ENCODE measurements at regions not wholly inside any gene's neighbourhood (a gene's known extent, or its start where the extent isn't known, plus 50 kb on each side); places are given as distances from the start of the nearest gene placed in this dataset.
A peak's percentile ranks its signal among the peaks of the same experiment; 100 is the strongest.

DNA sequence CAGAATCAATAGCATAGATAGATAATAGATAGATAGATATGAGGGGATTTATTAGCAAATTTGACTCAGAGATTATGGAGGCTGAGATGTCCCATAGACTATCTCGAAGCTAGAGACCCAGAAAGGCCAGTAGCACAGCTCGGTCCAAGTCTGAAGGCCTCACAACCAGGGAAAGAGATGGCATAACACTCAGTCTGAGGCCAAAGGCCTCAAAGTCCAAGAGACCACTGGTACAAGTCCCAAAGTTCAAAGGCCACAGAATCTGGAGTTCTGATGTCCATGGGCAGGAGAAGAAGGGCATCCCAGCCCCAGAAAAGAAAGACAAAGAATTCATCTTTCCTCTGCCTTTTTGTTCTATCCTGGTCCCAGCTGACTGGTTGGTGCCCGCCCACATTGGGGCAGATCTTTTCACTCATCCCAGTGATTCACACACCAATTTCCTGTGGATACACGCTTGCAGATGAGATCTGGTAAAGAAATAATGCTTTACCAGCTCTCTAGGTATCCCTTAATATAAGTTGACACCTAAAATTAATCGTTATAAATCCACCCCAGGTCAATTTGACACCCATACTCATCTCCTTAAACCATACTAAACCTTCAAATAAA lies 127.8 kb upstream of the FBN2 start:
- ATAC-seq (no peak), DNase-seq (ENCODE audit: low read depth, low spot score) (no peak)
- no peaks in the 10 kb centered on the region for H3K4me1 ChIP-seq (ENCODE audit: control insufficient read depth, insufficient read depth, low read length)
- no peaks in the 10 kb centered on the region for H3K27me3 ChIP-seq (ENCODE audit: control insufficient read depth, insufficient read depth, low read length)
- no peaks in the 10 kb centered on the region for H3K9me3 ChIP-seq (ENCODE audit: control insufficient read depth, insufficient read depth, low read depth, low read length)
- H3K36me3 ChIP-seq (ENCODE audit: control insufficient read depth, insufficient read depth, low read length) = no peaks in the 10 kb centered on the region
- intact Hi-C loops (cut with micrococcal nuclease; ENCODE audit: unreplicated experiment) = loop anchor here (10.0 kb wide), 1 partner anchor 179 kb away; no protein-coding TSS in a partner anchor
- H3K27ac ChIP-seq (ENCODE audit: low read length) = no peak overlapping the region
- POLR2A ChIA-PET = no interaction called here
- no TSS peak for BruUV-seq (replicated peaks)
- H3K4me3 ChIP-seq (ENCODE audit: low read depth in 2 of 2, low read length in 2 of 2) = no peak overlapping the region
- CTCF ChIA-PET = no interaction called here
- TF ChIP-seq, protein P1, sequence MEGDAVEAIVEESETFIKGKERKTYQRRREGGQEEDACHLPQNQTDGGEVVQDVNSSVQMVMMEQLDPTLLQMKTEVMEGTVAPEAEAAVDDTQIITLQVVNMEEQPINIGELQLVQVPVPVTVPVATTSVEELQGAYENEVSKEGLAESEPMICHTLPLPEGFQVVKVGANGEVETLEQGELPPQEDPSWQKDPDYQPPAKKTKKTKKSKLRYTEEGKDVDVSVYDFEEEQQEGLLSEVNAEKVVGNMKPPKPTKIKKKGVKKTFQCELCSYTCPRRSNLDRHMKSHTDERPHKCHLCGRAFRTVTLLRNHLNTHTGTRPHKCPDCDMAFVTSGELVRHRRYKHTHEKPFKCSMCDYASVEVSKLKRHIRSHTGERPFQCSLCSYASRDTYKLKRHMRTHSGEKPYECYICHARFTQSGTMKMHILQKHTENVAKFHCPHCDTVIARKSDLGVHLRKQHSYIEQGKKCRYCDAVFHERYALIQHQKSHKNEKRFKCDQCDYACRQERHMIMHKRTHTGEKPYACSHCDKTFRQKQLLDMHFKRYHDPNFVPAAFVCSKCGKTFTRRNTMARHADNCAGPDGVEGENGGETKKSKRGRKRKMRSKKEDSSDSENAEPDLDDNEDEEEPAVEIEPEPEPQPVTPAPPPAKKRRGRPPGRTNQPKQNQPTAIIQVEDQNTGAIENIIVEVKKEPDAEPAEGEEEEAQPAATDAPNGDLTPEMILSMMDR (IDR thresholded peaks at IDR 0.05) = no peak
- TF ChIP-seq TCF7L2 (IDR thresholded peaks at IDR 0.05; ENCODE audit: low read depth, low read length) = no peak
- no peak for TF ChIP-seq POLR2AphosphoS5 (IDR thresholded peaks at IDR 0.05; ENCODE audit: low read depth, low read length)
- TF ChIP-seq SIN3A (IDR thresholded peaks at IDR 0.05; ENCODE audit: borderline replicate concordance, insufficient read depth, low read depth, low read length) = no peak
- TF ChIP-seq, protein P2, sequence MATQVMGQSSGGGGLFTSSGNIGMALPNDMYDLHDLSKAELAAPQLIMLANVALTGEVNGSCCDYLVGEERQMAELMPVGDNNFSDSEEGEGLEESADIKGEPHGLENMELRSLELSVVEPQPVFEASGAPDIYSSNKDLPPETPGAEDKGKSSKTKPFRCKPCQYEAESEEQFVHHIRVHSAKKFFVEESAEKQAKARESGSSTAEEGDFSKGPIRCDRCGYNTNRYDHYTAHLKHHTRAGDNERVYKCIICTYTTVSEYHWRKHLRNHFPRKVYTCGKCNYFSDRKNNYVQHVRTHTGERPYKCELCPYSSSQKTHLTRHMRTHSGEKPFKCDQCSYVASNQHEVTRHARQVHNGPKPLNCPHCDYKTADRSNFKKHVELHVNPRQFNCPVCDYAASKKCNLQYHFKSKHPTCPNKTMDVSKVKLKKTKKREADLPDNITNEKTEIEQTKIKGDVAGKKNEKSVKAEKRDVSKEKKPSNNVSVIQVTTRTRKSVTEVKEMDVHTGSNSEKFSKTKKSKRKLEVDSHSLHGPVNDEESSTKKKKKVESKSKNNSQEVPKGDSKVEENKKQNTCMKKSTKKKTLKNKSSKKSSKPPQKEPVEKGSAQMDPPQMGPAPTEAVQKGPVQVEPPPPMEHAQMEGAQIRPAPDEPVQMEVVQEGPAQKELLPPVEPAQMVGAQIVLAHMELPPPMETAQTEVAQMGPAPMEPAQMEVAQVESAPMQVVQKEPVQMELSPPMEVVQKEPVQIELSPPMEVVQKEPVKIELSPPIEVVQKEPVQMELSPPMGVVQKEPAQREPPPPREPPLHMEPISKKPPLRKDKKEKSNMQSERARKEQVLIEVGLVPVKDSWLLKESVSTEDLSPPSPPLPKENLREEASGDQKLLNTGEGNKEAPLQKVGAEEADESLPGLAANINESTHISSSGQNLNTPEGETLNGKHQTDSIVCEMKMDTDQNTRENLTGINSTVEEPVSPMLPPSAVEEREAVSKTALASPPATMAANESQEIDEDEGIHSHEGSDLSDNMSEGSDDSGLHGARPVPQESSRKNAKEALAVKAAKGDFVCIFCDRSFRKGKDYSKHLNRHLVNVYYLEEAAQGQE (IDR thresholded peaks at IDR 0.05; ENCODE audit: insufficient read depth in 1 of 2, low read depth in 2 of 2, low read length in 1 of 2) = no peak
- in situ Hi-C loops (cut with HindIII; ENCODE audit: low pct_unique_long_range_greater_than_20kb, low sequenced_read_pairs) = no loop called here

DNA sequence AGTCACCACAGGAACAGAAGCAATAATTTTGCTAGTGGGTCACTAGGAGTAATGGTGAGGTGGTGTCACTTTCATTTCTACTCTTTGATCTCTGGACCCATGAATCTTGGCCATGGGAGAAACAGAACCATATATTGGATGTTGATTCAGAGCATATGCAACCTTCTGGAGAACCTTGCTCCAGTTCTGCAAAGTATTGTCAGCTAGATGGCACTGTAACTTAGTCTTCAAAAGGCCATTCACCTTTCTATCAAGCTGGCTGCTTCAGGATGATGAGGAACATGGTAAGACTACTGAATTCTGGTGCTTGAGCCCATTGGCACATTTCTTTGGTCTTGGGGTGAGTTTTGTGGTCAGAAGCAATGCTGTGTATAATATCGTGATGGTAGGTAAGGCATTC lies 129.1 kb upstream of the FBN2 start:
- POLR2A ChIA-PET = no interaction called here

More for the DNA sequence above, 129.1 kb upstream of the FBN2 start:
- Histone ChIP-seq H3K9me3 (ENCODE audit: control insufficient read depth, insufficient read depth, low read depth, low read length) (no peaks in the 10 kb centered on the region), H3K27ac (ENCODE audit: low read length) (no peak overlapping the region), H3K36me3 (ENCODE audit: control insufficient read depth, insufficient read depth, low read length) (no peaks in the 10 kb centered on the region), H3K4me3 (ENCODE audit: low read depth in 2 of 2, low read length in 2 of 2) (no peak overlapping the region), H3K4me1 (ENCODE audit: control insufficient read depth, insufficient read depth, low read length) (no peaks in the 10 kb centered on the region), H3K27me3 (ENCODE audit: control insufficient read depth, insufficient read depth, low read length) (no peaks in the 10 kb centered on the region)
- no peak for TF ChIP-seq TCF7L2 (IDR thresholded peaks at IDR 0.05; ENCODE audit: low read depth, low read length)
- TF ChIP-seq, protein P1 (IDR thresholded peaks at IDR 0.05) = peak; percentile 18; the same call in 1 of the 2 replicates
- intact Hi-C loops (cut with micrococcal nuclease; ENCODE audit: unreplicated experiment) = loop anchor here (10.0 kb wide), 1 partner anchor 178 kb away; no protein-coding TSS in a partner anchor
- in situ Hi-C loops (cut with HindIII; ENCODE audit: low pct_unique_long_range_greater_than_20kb, low sequenced_read_pairs) = no loop called here
- BruUV-seq (replicated peaks) = no TSS peak
- CTCF ChIA-PET = no interaction called here
- no peak for ATAC-seq
- DNase-seq (ENCODE audit: low read depth, low spot score) = no peak
